ENCODE measurements at regions not wholly inside any gene's neighbourhood (a gene's known extent, or its start where the extent isn't known, plus 50 kb on each side); places are given as distances from the start of the nearest gene placed in this dataset.

GRCh38 chr22:19582033-19582693 is 58.0 kb upstream of the CLDN5 start:
- TF ChIP-seq CTCF (IDR thresholded peaks at IDR 0.05 in 4 of 5, conservative IDR thresholded peaks at IDR 0.05 in 1 of 5) (no peak), POLR2A (IDR thresholded peaks at IDR 0.05) (no peak)

Measured in gastrocnemius medialis (tissue), 4 donors.